ENCODE measurements at regions not wholly inside any gene's neighbourhood (a gene's known extent, or its start where the extent isn't known, plus 50 kb on each side); places are given as distances from the start of the nearest gene placed in this dataset.

DNA sequence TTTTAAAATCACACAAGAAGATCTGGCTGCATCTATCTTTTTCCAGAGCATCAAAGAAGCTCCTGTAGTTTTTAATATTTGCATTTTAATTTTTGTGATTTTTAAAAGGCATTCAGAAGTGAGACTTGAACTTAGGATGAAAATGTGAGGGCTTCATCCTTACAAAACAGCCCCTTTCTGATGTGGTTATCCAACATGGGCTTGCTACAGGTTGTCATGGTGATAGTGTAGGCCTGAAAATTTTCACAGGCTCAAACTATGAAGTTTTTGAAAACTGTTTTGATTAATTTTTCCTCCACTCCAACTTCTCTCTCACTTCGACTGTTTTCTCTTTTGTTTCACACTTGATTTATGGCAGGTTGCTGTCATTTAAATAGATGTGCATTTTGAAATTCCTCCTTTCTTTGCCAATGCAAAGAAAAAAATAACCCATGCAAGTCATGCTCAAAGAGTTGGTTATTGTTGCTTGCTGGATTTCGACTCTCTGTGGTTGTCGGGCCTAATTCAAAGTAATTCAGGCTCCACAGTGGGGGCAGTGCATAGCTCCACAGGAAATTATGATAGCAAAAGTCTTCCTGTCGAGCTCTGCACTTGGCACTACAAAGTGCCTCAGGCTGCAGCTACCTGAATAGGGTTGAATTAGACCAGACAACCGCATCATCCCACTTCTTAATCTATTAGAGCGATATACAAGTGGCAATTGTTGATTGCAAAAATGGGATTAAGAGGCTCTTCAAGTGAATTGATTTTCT, 201.0 kb upstream of the GPR101 start:
- no peak for TF ChIP-seq PRRX2 (CRISPR knock-in tag; IDR thresholded peaks at IDR 0.05)
- no peak overlapping the region for H3K4me3 Mint-ChIP-seq
- H3K9me3 Mint-ChIP-seq = no peaks in the 10 kb centered on the region
- ChIA-PET CTCF (no interaction called here), POLR2A (no interaction called here)
- no peaks in the 10 kb centered on the region for H3K36me3 Mint-ChIP-seq
- DNase-seq (ENCODE audit: low spot score) (no peak), ATAC-seq (no peak)
- H3K27ac Mint-ChIP-seq = no peak overlapping the region
- H3K4me1 Mint-ChIP-seq = peaks cover 38% of the 10 kb centered on the region
- no peaks in the 10 kb centered on the region for H3K27me3 Mint-ChIP-seq (ENCODE audit: low read depth)

DNA sequence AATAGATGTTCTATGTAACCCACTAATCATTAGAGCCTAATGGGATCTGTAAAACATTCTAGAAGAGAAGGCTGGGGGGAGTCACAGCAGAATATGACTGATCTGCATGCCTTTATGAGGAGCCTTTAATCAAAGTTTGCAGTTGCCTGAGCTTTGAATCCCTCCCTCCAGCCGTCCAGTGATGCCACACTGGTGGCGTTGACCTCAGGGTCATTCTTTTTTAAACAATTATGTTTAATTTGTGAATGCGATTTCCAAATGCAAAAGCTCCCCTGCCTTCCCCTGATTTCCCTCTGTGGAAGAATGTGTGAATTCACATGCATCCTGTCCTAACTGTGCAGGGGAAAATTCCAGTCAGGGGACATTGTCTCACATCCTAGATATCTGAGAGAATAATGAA, 199.7 kb upstream of the GPR101 start:
- POLR2A ChIA-PET = no interaction called here
- Mint-ChIP-seq H3K9me3 (no peaks in the 10 kb centered on the region), H3K4me1 (peaks cover 38% of the 10 kb centered on the region), H3K36me3 (no peaks in the 10 kb centered on the region), H3K27ac (no peak overlapping the region), H3K4me3 (no peak overlapping the region), H3K27me3 (ENCODE audit: low read depth) (no peaks in the 10 kb centered on the region)
- ATAC-seq (no peak), DNase-seq (ENCODE audit: low spot score) (no peak)
- CTCF ChIA-PET = no interaction called here
- TF ChIP-seq, protein P1, sequence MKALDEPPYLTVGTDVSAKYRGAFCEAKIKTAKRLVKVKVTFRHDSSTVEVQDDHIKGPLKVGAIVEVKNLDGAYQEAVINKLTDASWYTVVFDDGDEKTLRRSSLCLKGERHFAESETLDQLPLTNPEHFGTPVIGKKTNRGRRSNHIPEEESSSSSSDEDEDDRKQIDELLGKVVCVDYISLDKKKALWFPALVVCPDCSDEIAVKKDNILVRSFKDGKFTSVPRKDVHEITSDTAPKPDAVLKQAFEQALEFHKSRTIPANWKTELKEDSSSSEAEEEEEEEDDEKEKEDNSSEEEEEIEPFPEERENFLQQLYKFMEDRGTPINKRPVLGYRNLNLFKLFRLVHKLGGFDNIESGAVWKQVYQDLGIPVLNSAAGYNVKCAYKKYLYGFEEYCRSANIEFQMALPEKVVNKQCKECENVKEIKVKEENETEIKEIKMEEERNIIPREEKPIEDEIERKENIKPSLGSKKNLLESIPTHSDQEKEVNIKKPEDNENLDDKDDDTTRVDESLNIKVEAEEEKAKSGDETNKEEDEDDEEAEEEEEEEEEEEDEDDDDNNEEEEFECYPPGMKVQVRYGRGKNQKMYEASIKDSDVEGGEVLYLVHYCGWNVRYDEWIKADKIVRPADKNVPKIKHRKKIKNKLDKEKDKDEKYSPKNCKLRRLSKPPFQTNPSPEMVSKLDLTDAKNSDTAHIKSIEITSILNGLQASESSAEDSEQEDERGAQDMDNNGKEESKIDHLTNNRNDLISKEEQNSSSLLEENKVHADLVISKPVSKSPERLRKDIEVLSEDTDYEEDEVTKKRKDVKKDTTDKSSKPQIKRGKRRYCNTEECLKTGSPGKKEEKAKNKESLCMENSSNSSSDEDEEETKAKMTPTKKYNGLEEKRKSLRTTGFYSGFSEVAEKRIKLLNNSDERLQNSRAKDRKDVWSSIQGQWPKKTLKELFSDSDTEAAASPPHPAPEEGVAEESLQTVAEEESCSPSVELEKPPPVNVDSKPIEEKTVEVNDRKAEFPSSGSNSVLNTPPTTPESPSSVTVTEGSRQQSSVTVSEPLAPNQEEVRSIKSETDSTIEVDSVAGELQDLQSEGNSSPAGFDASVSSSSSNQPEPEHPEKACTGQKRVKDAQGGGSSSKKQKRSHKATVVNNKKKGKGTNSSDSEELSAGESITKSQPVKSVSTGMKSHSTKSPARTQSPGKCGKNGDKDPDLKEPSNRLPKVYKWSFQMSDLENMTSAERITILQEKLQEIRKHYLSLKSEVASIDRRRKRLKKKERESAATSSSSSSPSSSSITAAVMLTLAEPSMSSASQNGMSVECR (CRISPR knock-in tag; IDR thresholded peaks at IDR 0.05; ENCODE audit: borderline replicate concordance) = no peak
- TF ChIP-seq, protein P2, sequence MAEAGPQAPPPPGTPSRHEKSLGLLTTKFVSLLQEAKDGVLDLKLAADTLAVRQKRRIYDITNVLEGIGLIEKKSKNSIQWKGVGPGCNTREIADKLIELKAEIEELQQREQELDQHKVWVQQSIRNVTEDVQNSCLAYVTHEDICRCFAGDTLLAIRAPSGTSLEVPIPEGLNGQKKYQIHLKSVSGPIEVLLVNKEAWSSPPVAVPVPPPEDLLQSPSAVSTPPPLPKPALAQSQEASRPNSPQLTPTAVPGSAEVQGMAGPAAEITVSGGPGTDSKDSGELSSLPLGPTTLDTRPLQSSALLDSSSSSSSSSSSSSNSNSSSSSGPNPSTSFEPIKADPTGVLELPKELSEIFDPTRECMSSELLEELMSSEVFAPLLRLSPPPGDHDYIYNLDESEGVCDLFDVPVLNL (CRISPR knock-in tag; IDR thresholded peaks at IDR 0.05; ENCODE audit: borderline replicate concordance, low read depth) = no peak
- TF ChIP-seq ZNF138 (CRISPR knock-in tag; conservative IDR thresholded peaks at IDR 0.05) = no peak
- TF ChIP-seq, protein P3, sequence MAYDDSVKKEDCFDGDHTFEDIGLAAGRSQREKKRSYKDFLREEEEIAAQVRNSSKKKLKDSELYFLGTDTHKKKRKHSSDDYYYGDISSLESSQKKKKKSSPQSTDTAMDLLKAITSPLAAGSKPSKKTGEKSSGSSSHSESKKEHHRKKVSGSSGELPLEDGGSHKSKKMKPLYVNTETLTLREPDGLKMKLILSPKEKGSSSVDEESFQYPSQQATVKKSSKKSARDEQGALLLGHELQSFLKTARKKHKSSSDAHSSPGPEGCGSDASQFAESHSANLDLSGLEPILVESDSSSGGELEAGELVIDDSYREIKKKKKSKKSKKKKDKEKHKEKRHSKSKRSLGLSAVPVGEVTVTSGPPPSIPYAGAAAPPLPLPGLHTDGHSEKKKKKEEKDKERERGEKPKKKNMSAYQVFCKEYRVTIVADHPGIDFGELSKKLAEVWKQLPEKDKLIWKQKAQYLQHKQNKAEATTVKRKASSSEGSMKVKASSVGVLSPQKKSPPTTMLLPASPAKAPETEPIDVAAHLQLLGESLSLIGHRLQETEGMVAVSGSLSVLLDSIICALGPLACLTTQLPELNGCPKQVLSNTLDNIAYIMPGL (CRISPR knock-in tag; IDR thresholded peaks at IDR 0.05) = no peak
- TF ChIP-seq ZNF416 (CRISPR knock-in tag; IDR thresholded peaks at IDR 0.05) = no peak
- no peak for TF ChIP-seq FOXP1 (CRISPR knock-in tag; IDR thresholded peaks at IDR 0.05; ENCODE audit: borderline replicate concordance)
- no peak for TF ChIP-seq ETV6 (CRISPR knock-in tag; IDR thresholded peaks at IDR 0.05)
- no peak for TF ChIP-seq MYBL2 (CRISPR knock-in tag; IDR thresholded peaks at IDR 0.05)
- no peak for TF ChIP-seq ZNF317 (CRISPR knock-in tag; IDR thresholded peaks at IDR 0.05; ENCODE audit: borderline replicate concordance, low read depth)
- TF ChIP-seq, protein P4, sequence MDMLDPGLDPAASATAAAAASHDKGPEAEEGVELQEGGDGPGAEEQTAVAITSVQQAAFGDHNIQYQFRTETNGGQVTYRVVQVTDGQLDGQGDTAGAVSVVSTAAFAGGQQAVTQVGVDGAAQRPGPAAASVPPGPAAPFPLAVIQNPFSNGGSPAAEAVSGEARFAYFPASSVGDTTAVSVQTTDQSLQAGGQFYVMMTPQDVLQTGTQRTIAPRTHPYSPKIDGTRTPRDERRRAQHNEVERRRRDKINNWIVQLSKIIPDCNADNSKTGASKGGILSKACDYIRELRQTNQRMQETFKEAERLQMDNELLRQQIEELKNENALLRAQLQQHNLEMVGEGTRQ (CRISPR knock-in tag; IDR thresholded peaks at IDR 0.05) = no peak
- no peak for TF ChIP-seq TCF7 (CRISPR knock-in tag; IDR thresholded peaks at IDR 0.05; ENCODE audit: low read depth)

DNA sequence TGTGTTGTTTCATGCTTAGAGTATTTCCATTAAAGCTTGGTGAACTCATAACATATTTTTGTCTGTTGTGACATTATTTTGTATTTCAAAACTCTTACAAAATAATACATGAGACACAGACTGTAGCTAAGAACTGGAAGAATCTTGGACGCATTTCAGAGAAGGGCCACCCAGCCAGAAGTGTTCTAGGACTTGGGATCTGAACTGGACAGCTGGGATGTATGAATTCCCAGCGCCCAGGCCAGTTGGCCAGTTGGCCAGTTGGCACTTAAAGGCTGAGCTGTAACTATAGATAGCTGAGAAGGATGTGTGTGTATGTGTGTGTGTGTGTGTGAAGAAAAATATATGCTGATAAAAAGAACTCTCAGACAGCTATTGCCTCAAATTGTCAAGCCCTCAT, 193.4 kb upstream of the GPR101 start:
- ATAC-seq = no peak
- ChIA-PET POLR2A (no interaction called here), CTCF (no interaction called here)
- no peak for DNase-seq (ENCODE audit: low spot score)
- Mint-ChIP-seq H3K4me3 (no peak overlapping the region), H3K36me3 (no peaks in the 10 kb centered on the region), H3K9me3 (no peaks in the 10 kb centered on the region), H3K4me1 (peaks cover 8% of the 10 kb centered on the region; the same call in 1 of the 2 replicates), H3K27ac (no peak overlapping the region), H3K27me3 (ENCODE audit: low read depth) (no peaks in the 10 kb centered on the region)
- TF ChIP-seq, protein P5, sequence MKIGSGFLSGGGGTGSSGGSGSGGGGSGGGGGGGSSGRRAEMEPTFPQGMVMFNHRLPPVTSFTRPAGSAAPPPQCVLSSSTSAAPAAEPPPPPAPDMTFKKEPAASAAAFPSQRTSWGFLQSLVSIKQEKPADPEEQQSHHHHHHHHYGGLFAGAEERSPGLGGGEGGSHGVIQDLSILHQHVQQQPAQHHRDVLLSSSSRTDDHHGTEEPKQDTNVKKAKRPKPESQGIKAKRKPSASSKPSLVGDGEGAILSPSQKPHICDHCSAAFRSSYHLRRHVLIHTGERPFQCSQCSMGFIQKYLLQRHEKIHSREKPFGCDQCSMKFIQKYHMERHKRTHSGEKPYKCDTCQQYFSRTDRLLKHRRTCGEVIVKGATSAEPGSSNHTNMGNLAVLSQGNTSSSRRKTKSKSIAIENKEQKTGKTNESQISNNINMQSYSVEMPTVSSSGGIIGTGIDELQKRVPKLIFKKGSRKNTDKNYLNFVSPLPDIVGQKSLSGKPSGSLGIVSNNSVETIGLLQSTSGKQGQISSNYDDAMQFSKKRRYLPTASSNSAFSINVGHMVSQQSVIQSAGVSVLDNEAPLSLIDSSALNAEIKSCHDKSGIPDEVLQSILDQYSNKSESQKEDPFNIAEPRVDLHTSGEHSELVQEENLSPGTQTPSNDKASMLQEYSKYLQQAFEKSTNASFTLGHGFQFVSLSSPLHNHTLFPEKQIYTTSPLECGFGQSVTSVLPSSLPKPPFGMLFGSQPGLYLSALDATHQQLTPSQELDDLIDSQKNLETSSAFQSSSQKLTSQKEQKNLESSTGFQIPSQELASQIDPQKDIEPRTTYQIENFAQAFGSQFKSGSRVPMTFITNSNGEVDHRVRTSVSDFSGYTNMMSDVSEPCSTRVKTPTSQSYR (CRISPR knock-in tag; IDR thresholded peaks at IDR 0.05) = no peak
- no peak for TF ChIP-seq ZNF232 (CRISPR knock-in tag; IDR thresholded peaks at IDR 0.05)
- TF ChIP-seq, protein P6, sequence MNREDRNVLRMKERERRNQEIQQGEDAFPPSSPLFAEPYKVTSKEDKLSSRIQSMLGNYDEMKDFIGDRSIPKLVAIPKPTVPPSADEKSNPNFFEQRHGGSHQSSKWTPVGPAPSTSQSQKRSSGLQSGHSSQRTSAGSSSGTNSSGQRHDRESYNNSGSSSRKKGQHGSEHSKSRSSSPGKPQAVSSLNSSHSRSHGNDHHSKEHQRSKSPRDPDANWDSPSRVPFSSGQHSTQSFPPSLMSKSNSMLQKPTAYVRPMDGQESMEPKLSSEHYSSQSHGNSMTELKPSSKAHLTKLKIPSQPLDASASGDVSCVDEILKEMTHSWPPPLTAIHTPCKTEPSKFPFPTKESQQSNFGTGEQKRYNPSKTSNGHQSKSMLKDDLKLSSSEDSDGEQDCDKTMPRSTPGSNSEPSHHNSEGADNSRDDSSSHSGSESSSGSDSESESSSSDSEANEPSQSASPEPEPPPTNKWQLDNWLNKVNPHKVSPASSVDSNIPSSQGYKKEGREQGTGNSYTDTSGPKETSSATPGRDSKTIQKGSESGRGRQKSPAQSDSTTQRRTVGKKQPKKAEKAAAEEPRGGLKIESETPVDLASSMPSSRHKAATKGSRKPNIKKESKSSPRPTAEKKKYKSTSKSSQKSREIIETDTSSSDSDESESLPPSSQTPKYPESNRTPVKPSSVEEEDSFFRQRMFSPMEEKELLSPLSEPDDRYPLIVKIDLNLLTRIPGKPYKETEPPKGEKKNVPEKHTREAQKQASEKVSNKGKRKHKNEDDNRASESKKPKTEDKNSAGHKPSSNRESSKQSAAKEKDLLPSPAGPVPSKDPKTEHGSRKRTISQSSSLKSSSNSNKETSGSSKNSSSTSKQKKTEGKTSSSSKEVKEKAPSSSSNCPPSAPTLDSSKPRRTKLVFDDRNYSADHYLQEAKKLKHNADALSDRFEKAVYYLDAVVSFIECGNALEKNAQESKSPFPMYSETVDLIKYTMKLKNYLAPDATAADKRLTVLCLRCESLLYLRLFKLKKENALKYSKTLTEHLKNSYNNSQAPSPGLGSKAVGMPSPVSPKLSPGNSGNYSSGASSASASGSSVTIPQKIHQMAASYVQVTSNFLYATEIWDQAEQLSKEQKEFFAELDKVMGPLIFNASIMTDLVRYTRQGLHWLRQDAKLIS (CRISPR knock-in tag; IDR thresholded peaks at IDR 0.05; ENCODE audit: borderline replicate concordance) = no peak
